HepG2 (cell line): ENCODE measurements at regions not wholly inside any gene's neighbourhood (a gene's known extent, or its start where the extent isn't known, plus 50 kb on each side); places are given as distances from the start of the nearest gene placed in this dataset.

ENCODE experiments used
- ATAC-seq: fragments of 200-7000 bp; cut with Tn5 transposase; 3 replicates; pipeline ENCODE4 v1.9.1; 2020; ENCODE audit warnings: mild to moderate bottlenecking, moderate library complexity
- BruUV-seq: library from RNA; stranded (reverse); fragments of 400-500 nt; replicated peaks from 2 replicates; lab custom pipeline; 2021; lab: Mats Ljungman, UMichigan
- CTCF ChIA-PET: fragments of 300-600 bp; formaldehyde crosslinking; extraction: SDS; loops from one replicate; lab custom pipeline; 2021; ENCODE audit warnings: low total read pairs, inconsistent platforms, low intra/inter-chr PET ratio; lab: Yijun Ruan, JAX
- POLR2A ChIA-PET: fragments of 350-600 bp; sonication (Branson Sonifier 250); formaldehyde crosslinking; loops from one replicate; lab custom pipeline; 2020; ENCODE audit warnings: antibody characterized with exemption, inconsistent platforms; lab: Yijun Ruan, JAX
- DNase-seq: peaks from one replicate; pipeline ENCODE4 v3.0.0-alpha.2; 2015; ENCODE audit warnings: low spot score
- FAIRE-seq: peaks from 3 replicates; lab custom pipeline; 2011; peaks lifted over from hg19 to GRCh38; lab: Jason Lieb, UNC
- H2AFZ ChIP-seq: one replicate; pipeline ENCODE4 v1.6.1; 2011; ENCODE audit warnings: low read length, inconsistent platforms
- H3K27ac ChIP-seq: fragments of 300-600 bp; 3 replicates; pipeline ENCODE4 v1.8.0; 2011; ENCODE audit warnings: mixed run types, mild to moderate bottlenecking, mixed read lengths, low read length, inconsistent platforms; ENCODE audit not compliant: insufficient read depth; ENCODE audit errors: extremely low read length
- H3K27me3 ChIP-seq, 2 experiments: fragments of 200-600 bp in 1 of 2; 2 replicates in 1 of 2; 3 replicates in 1 of 2; pipeline versions ENCODE4 v1.6.0 to v1.8.0; 2011; ENCODE audit warnings: low read length in 2 of 2, mild to moderate bottlenecking in 2 of 2, moderate library complexity in 2 of 2, inconsistent platforms in 1 of 2; ENCODE audit not compliant: insufficient read depth in 2 of 2, control insufficient read depth in 1 of 2
- H3K36me3 ChIP-seq, 2 experiments: fragments of 200-600 bp in 1 of 2; replicated peaks in 1 of 2; 2 replicates in 1 of 2; 3 replicates in 1 of 2; pipeline versions ENCODE4 v1.5.1 to v1.8.0; 2011; ENCODE audit warnings: low read length in 2 of 2, inconsistent platforms in 1 of 2; ENCODE audit not compliant: insufficient read depth in 2 of 2, control insufficient read depth in 1 of 2
- H3K4me1 ChIP-seq: 2 replicates; pipeline ENCODE4 v1.5.1; 2012; ENCODE audit warnings: low read length, inconsistent platforms; ENCODE audit not compliant: insufficient read depth
- H3K4me2 ChIP-seq: 2 replicates; pipeline ENCODE4 v1.6.0; 2011; ENCODE audit warnings: low read depth, low read length, inconsistent platforms
- H3K4me3 ChIP-seq, 3 experiments: fragments of 200-600 bp in 1 of 3; sonication (generic), shearing (Covaris generic) in 1 of 3; replicated peaks in 1 of 3; 2 replicates each; pipeline ENCODE4 v1.5.1; 2011 to 2016; ENCODE audit warnings: low read length in 3 of 3, inconsistent platforms in 2 of 3, low read depth in 2 of 3, mild to moderate bottlenecking in 2 of 3, control low read depth in 1 of 3, mixed read lengths in 1 of 3; ENCODE audit not compliant: insufficient read depth in 1 of 3
- H3K79me2 ChIP-seq: one replicate; pipeline ENCODE4 v1.6.1; 2011; ENCODE audit warnings: low read length, inconsistent platforms; ENCODE audit not compliant: insufficient read depth
- H3K9ac ChIP-seq: 2 replicates; pipeline ENCODE4 v1.6.0; 2011; ENCODE audit warnings: mild to moderate bottlenecking, low read depth, low read length, inconsistent platforms; ENCODE audit not compliant: insufficient read depth
- H3K9me3 ChIP-seq: 2 replicates; pipeline ENCODE4 v1.5.1; 2012; ENCODE audit warnings: mild to moderate bottlenecking, low read length
- H4K20me1 ChIP-seq: 2 replicates; pipeline ENCODE4 v1.6.0; 2011; ENCODE audit warnings: inconsistent platforms, mild to moderate bottlenecking, low read length, moderate library complexity; ENCODE audit not compliant: insufficient read depth
- ARID5B ChIP-seq: IDR thresholded peaks from 2 replicates; pipeline ENCODE4 v1.4.0; 2020; ENCODE audit warnings: mild to moderate bottlenecking, missing genetic modification reagents
- ARNTL ChIP-seq: sonication (generic); formaldehyde crosslinking; IDR thresholded peaks from 2 replicates; pipeline ENCODE4 v1.4.0; 2020; ENCODE audit warnings: mild to moderate bottlenecking, missing genetic modification reagents
- CREBL2 ChIP-seq: sonication (generic); formaldehyde crosslinking; IDR thresholded peaks from 2 replicates; pipeline ENCODE4 v1.8.1; 2023; ENCODE audit warnings: missing genetic modification reagents, mild to moderate bottlenecking, borderline replicate concordance
- HNF1B ChIP-seq: sonication (generic); formaldehyde crosslinking; IDR thresholded peaks from 2 replicates; pipeline ENCODE4 v1.5.1; 2020; ENCODE audit warnings: mild to moderate bottlenecking, moderate library complexity, missing genetic modification reagents
- MYNN ChIP-seq: sonication (generic); formaldehyde crosslinking; IDR thresholded peaks from 2 replicates; pipeline ENCODE4 v1.4.0; 2020; ENCODE audit warnings: mild to moderate bottlenecking, low read depth, missing genetic modification reagents
- RFX1 ChIP-seq: fragments of 450-650 bp; IDR thresholded peaks from 2 replicates; pipeline ENCODE4 v1.6.1; 2017
- THYN1 ChIP-seq: sonication (generic); formaldehyde crosslinking; IDR thresholded peaks from 2 replicates; pipeline ENCODE4 v1.8.1; 2023; ENCODE audit warnings: low read depth, mild to moderate bottlenecking, moderate library complexity, missing genetic modification reagents, borderline replicate concordance
- ZNF18 ChIP-seq: sonication (generic); formaldehyde crosslinking; IDR thresholded peaks from 2 replicates; pipeline ENCODE4 v1.8.0; 2022; ENCODE audit warnings: mild to moderate bottlenecking, missing genetic modification reagents; ENCODE audit not compliant: insufficient replicate concordance
- ZNF24 ChIP-seq: fragments of 450-650 bp; IDR thresholded peaks from 2 replicates; pipeline ENCODE4 v1.6.1; 2017; ENCODE audit warnings: antibody characterized with exemption, mild to moderate bottlenecking
- ZNF362 ChIP-seq: sonication (generic); formaldehyde crosslinking; IDR thresholded peaks from 2 replicates; pipeline ENCODE4 v1.4.0; 2020; ENCODE audit warnings: missing genetic modification reagents, mild to moderate bottlenecking, borderline replicate concordance
- ZNF367 ChIP-seq: sonication (generic); formaldehyde crosslinking; IDR thresholded peaks from 2 replicates; pipeline ENCODE4 v1.4.0; 2020; ENCODE audit warnings: missing genetic modification reagents, borderline replicate concordance
- ZNF430 ChIP-seq: sonication (generic); formaldehyde crosslinking; IDR thresholded peaks from 2 replicates; pipeline ENCODE4 v1.9.0; 2021; ENCODE audit warnings: mild to moderate bottlenecking, missing genetic modification reagents
- ZNF564 ChIP-seq: sonication (generic); formaldehyde crosslinking; IDR thresholded peaks from 2 replicates; pipeline ENCODE4 v1.8.1; 2023; ENCODE audit warnings: mild to moderate bottlenecking, missing genetic modification reagents
- WGBS: methylation state at CpG from one replicate; pipeline ENCODE4 v1.1.6; 2017; ENCODE audit warnings: low lambda C conversion rate; 5-methylcytosine and 5-hydroxymethylcytosine counted together
- in situ Hi-C: cut with HindIII; loops from 2 replicates; pipeline ENCODE4 v1.10.0; 2017; ENCODE audit warnings: low pct_unique_long_range_greater_than_20kb; ENCODE audit not compliant: extremely low pct_ligation_motif_present
- intact Hi-C: fragments of 100-400 bp; cut with micrococcal nuclease; formaldehyde crosslinking; loops from one replicate; pipeline ENCODE4 v1.10.0; 2022; ENCODE audit not compliant: unreplicated experiment

- Histone ChIP-seq H3K4me1 (no peaks in the 10 kb centered on the region), H3K79me2 (no peaks in the 10 kb centered on the region), H3K4me3 (no peak overlapping the region), H3K36me3 (no peaks in the 10 kb centered on the region), H3K4me2 (no peak overlapping the region), H3K9ac (no peak overlapping the region), H3K27me3 (no peaks in the 10 kb centered on the region), H3K27ac (no peak overlapping the region), H4K20me1 (no peaks in the 10 kb centered on the region), H3K9me3 (no peaks in the 10 kb centered on the region), H2AFZ (no peak overlapping the region)
- DNase-seq (no peak), FAIRE-seq (no peak), ATAC-seq (no peak)
- in situ Hi-C loops (no loop called here), intact Hi-C loops (no loop called here)
- no TSS peak for BruUV-seq
- ChIA-PET CTCF (no interaction called here), POLR2A (no interaction called here)
- WGBS, result 0% methylated on average over 2 of the region's 2 CpGs
- TF ChIP-seq ARNTL (CRISPR knock-in tag) (no peak), RFX1 (no peak), THYN1 (no peak), MYNN (CRISPR knock-in tag) (no peak), ZNF367 (no peak), ZNF564 (no peak), CREBL2 (CRISPR knock-in tag) (no peak), ZNF362 (no peak), ZNF24 (no peak), ZNF430 (CRISPR knock-in tag) (no peak), ARID5B (CRISPR knock-in tag) (no peak), ZNF18 (no peak), HNF1B (CRISPR knock-in tag) (no peak)
- TF ChIP-seq, all 625 proteins: peak for 0
These were observed 421.7 kb downstream of the AGTPBP1 start for GRCh38 chr9:85319936-85320656.
